ENCODE measurements at regions not wholly inside any gene's neighbourhood (a gene's known extent, or its start where the extent isn't known, plus 50 kb on each side); places are given as distances from the start of the nearest gene placed in this dataset.

DNA sequence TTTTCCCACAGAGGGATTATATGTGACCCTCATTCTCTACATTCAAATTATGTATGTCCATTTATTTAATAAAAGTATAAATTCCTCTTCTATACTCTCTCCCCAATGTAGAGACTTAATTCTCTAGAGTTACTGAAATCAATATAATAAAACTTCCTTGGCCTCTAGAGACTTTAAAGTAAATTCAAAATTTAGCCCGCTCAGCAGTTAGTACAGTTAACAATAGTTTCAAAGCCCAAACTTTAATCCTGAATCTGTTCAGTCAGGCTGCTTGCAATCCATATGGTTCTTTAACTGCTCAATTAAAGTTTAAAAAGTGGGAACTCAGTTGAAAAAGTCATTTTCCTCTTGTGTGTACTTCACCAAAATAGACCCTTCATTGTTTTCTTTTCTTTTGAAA, 2558.4 kb downstream of the ARAP2 start:
- H2AFZ ChIP-seq (ENCODE audit: low read length): no peak overlapping the region
- Mint-ChIP-seq H3K36me3 (ENCODE audit: insufficient read depth in 1 of 3, low read depth in 3 of 3) (peaks cover 2 to 13% (median 3%) of the 10 kb centered on the region in 3 experiments; a peak in 5 of 7 replicates), H3K4me3 (no peak overlapping the region), H3K4me1 (no peaks in the 10 kb centered on the region), H3K9me3 (peaks cover 9 to 12% of the 10 kb centered on the region in 2 experiments; a peak in 4 of 5 replicates), H3K27ac (no peak overlapping the region), H3K27me3 (ENCODE audit: low read depth) (no peaks in the 10 kb centered on the region)
- TF ChIP-seq, protein P1, sequence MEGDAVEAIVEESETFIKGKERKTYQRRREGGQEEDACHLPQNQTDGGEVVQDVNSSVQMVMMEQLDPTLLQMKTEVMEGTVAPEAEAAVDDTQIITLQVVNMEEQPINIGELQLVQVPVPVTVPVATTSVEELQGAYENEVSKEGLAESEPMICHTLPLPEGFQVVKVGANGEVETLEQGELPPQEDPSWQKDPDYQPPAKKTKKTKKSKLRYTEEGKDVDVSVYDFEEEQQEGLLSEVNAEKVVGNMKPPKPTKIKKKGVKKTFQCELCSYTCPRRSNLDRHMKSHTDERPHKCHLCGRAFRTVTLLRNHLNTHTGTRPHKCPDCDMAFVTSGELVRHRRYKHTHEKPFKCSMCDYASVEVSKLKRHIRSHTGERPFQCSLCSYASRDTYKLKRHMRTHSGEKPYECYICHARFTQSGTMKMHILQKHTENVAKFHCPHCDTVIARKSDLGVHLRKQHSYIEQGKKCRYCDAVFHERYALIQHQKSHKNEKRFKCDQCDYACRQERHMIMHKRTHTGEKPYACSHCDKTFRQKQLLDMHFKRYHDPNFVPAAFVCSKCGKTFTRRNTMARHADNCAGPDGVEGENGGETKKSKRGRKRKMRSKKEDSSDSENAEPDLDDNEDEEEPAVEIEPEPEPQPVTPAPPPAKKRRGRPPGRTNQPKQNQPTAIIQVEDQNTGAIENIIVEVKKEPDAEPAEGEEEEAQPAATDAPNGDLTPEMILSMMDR (conservative IDR thresholded peaks at IDR 0.05): no peak
- no peak overlapping the region for H2AK5ac ChIP-seq (ENCODE audit: insufficient read length, low read length)
- no peak overlapping the region for H3K4me2 ChIP-seq (ENCODE audit: insufficient read depth, insufficient read length, low read length)
- H4K91ac ChIP-seq (ENCODE audit: insufficient read length, low read depth, low read length): no peak overlapping the region
- no peak overlapping the region for H2BK12ac ChIP-seq (ENCODE audit: insufficient read length, low read depth, low read length)
- no peaks in the 10 kb centered on the region for H3K79me1 ChIP-seq (ENCODE audit: insufficient read depth, low read depth, low read length, poor library complexity, severe bottlenecking)
- H2BK20ac ChIP-seq (ENCODE audit: low read depth, low read length, poor library complexity, severe bottlenecking): no peak overlapping the region
- DNase-seq: no peak
- H4K8ac ChIP-seq (replicated peaks; ENCODE audit: insufficient read length, low read depth, low read length): no peak overlapping the region
- H2BK15ac ChIP-seq (ENCODE audit: low read depth, low read length): no peak overlapping the region
- no peaks in the 10 kb centered on the region for H3K4me1 ChIP-seq (ENCODE audit: insufficient read depth, low read length)
- peaks cover 3% of the 10 kb centered on the region for H3K9me3 ChIP-seq (ENCODE audit: control insufficient read depth, low read depth, low read length)
- no peaks in the 10 kb centered on the region for H3K27me3 ChIP-seq (ENCODE audit: insufficient read depth, low read length)
- no peak overlapping the region for H3K14ac ChIP-seq (ENCODE audit: insufficient read depth, low read length)
- H3K56ac ChIP-seq (ENCODE audit: insufficient read length, low read depth, low read length): no peak overlapping the region
- no peak overlapping the region for H4K5ac ChIP-seq (ENCODE audit: insufficient read length, low read depth, low read length)
- no peak overlapping the region for H2BK120ac ChIP-seq (ENCODE audit: low read depth, low read length, poor library complexity, severe bottlenecking)
- H3K27ac ChIP-seq (ENCODE audit: insufficient read length, low read depth, low read length): no peak overlapping the region
- H2BK5ac ChIP-seq (ENCODE audit: insufficient read length, low read length): no peak overlapping the region
- WGBS (ENCODE audit: extremely low coverage, insufficient read length, low lambda C conversion rate): no CpG with 5 or more reads among the region's 1 CpG
- H3K18ac ChIP-seq (ENCODE audit: insufficient read length, low read depth, low read length): no peak overlapping the region
- H3K9ac ChIP-seq (ENCODE audit: extremely low read depth, insufficient read length, low read length): no peak overlapping the region
- no peaks in the 10 kb centered on the region for H4K20me1 ChIP-seq (ENCODE audit: control insufficient read depth, insufficient read depth, insufficient read length)
- no peaks in the 10 kb centered on the region for H3K79me2 ChIP-seq (ENCODE audit: insufficient read depth, low read length)
- no peak overlapping the region for H3K23ac ChIP-seq (ENCODE audit: insufficient read length, low read depth, low read length)
- H3K4ac ChIP-seq (ENCODE audit: low read depth, low read length): no peak overlapping the region
- H3T11ph ChIP-seq (ENCODE audit: low read length): no peak overlapping the region
- H3K23me2 ChIP-seq (ENCODE audit: insufficient read length, low read depth, low read length, poor library complexity, severe bottlenecking): no peaks in the 10 kb centered on the region

Data from H9 (cell line).